NCI-H2227 (cell line): ENCODE measurements at regions not wholly inside any gene's neighbourhood (a gene's known extent, or its start where the extent isn't known, plus 50 kb on each side); places are given as distances from the start of the nearest gene placed in this dataset.

Source experiments
- DNase-seq: peaks from one replicate; lab custom pipeline; 2025; ENCODE audit not compliant: unreplicated experiment; lab: John Stamatoyannopoulos, UW

- DNase-seq, result no peak
These were observed 152.4 kb downstream of the LRRC70 start for GRCh38 chr5:62731022-62731421.

- no peak for DNase-seq
These were observed 151.1 kb downstream of the LRRC70 start for GRCh38 chr5:62729675-62730074.

GRCh38 chr5:62727861-62728260 is 149.2 kb downstream of the LRRC70 start:
- DNase-seq, result no peak

- DNase-seq, result no peak
These were observed 148.6 kb downstream of the LRRC70 start for GRCh38 chr5:62727184-62727583.

- DNase-seq, result no peak
These were observed 143.7 kb downstream of the LRRC70 start for GRCh38 chr5:62722360-62722759.

- no peak for DNase-seq
These were observed 141.4 kb downstream of the LRRC70 start for GRCh38 chr5:62720031-62720441.

- DNase-seq, result no peak
These were observed 140.6 kb downstream of the LRRC70 start for GRCh38 chr5:62719061-62719720.

GRCh38 chr5:62718324-62718723 is 139.7 kb downstream of the LRRC70 start:
- DNase-seq, result no peak

GRCh38 chr5:62717301-62717933 is 138.8 kb downstream of the LRRC70 start:
- no peak for DNase-seq

- no peak for DNase-seq
These were observed 135.7 kb downstream of the LRRC70 start for GRCh38 chr5:62714296-62714695.

- DNase-seq, result no peak
These were observed 130.1 kb downstream of the LRRC70 start for GRCh38 chr5:62708481-62709325.

GRCh38 chr5:62707563-62707962 is 128.9 kb downstream of the LRRC70 start:
- no peak for DNase-seq

- DNase-seq, result no peak
These were observed 128.5 kb downstream of the LRRC70 start for GRCh38 chr5:62707131-62707530.

GRCh38 chr5:62705022-62705421 is 126.4 kb downstream of the LRRC70 start:
- DNase-seq, result no peak

GRCh38 chr5:62702126-62702525 is 123.5 kb downstream of the LRRC70 start:
- no peak for DNase-seq

- DNase-seq, result no peak
These were observed 122.4 kb downstream of the LRRC70 start for GRCh38 chr5:62701036-62701435.

- DNase-seq, result no peak
These were observed 120.1 kb downstream of the LRRC70 start for GRCh38 chr5:62698756-62699155.

- no peak for DNase-seq
These were observed 116.7 kb downstream of the LRRC70 start for GRCh38 chr5:62695274-62695673.

GRCh38 chr5:62692946-62693713 is 114.5 kb downstream of the LRRC70 start:
- no peak for DNase-seq

GRCh38 chr5:62691946-62692345 is 113.3 kb downstream of the LRRC70 start:
- DNase-seq, result no peak

- DNase-seq, result no peak
These were observed 111.8 kb downstream of the LRRC70 start for GRCh38 chr5:62690421-62690820.
